Upper lobe of left lung (tissue), 6 donors: ENCODE measurements at regions not wholly inside any gene's neighbourhood (a gene's known extent, or its start where the extent isn't known, plus 50 kb on each side); places are given as distances from the start of the nearest gene placed in this dataset.

Source experiments
- ATAC-seq, 2 donors: fragments of 200-7000 bp; cut with Tn5 transposase; one replicate each; pipeline ENCODE4 v1.9.1; 2022; ENCODE audit warnings: mild to moderate bottlenecking in 2 of 2, moderate library complexity in 2 of 2; ENCODE audit not compliant: low FRiP score in 2 of 2
- DNase-seq, 2 donors: peaks; one replicate each; pipeline ENCODE4 v3.0.0-alpha.2; 2019 to 2020
- H3K27ac ChIP-seq, 4 donors: fragments of 200-600 bp; sonication (generic); one replicate each; pipeline ENCODE4 v1.5.1; 2016 to 2019
- H3K27me3 ChIP-seq, 4 donors: fragments of 200-600 bp; sonication (generic); one replicate each; pipeline ENCODE4 v1.5.1; 2017 to 2019
- H3K36me3 ChIP-seq, 4 donors: fragments of 200-600 bp; sonication (generic); one replicate each; pipeline ENCODE4 v1.5.1; 2016 to 2019
- H3K4me1 ChIP-seq, 4 donors: fragments of 200-600 bp; sonication (generic); one replicate each; pipeline ENCODE4 v1.5.1; 2018 to 2019
- H3K4me3 ChIP-seq, 4 donors: fragments of 200-600 bp; sonication (generic); one replicate each; pipeline ENCODE4 v1.5.1; 2017 to 2019; ENCODE audit warnings: mild to moderate bottlenecking in 2 of 4, moderate library complexity in 1 of 4
- H3K9me3 ChIP-seq, 4 donors: fragments of 200-600 bp; sonication (generic); one replicate each; pipeline ENCODE4 v1.5.1; 2018 to 2019
- CTCF ChIP-seq, 6 experiments: fragments of 450-650 bp in 4 of 6; fragments of 200-600 bp in 2 of 6; sonication (generic) in 2 of 6; IDR thresholded peaks; one replicate each; pipeline ENCODE4 v1.5.1; 2016 to 2019; ENCODE audit warnings: antibody characterized with exemption in 6 of 6
- EP300 ChIP-seq, 4 donors: sonication (generic); formaldehyde crosslinking; IDR thresholded peaks; one replicate each; pipeline ENCODE4 v1.5.1; 2017; ENCODE audit warnings: antibody characterized with exemption in 4 of 4, control low read depth in 2 of 4
- POLR2A ChIP-seq, 4 donors: fragments of 450-650 bp; IDR thresholded peaks; one replicate each; pipeline ENCODE4 v1.5.1; 2016 to 2017; ENCODE audit warnings: antibody characterized with exemption in 4 of 4, mild to moderate bottlenecking in 2 of 4
- POLR2AphosphoS5 ChIP-seq, 2 donors: sonication (generic); formaldehyde crosslinking; IDR thresholded peaks; one replicate each; pipeline ENCODE4 v1.5.1; 2017; ENCODE audit warnings: antibody characterized with exemption in 2 of 2
- WGBS, 2 donors: methylation state at CpG; one replicate each; pipeline ENCODE4 v1.1.5; 2017 to 2018; 5-methylcytosine and 5-hydroxymethylcytosine counted together
- donor health status: DM: no; HTN: no; CAD: no; lungs with moderate emphysema.
- donor health status: DM: no; HTN: yes; CAD: no; lungs with severe emphysema.

DNA sequence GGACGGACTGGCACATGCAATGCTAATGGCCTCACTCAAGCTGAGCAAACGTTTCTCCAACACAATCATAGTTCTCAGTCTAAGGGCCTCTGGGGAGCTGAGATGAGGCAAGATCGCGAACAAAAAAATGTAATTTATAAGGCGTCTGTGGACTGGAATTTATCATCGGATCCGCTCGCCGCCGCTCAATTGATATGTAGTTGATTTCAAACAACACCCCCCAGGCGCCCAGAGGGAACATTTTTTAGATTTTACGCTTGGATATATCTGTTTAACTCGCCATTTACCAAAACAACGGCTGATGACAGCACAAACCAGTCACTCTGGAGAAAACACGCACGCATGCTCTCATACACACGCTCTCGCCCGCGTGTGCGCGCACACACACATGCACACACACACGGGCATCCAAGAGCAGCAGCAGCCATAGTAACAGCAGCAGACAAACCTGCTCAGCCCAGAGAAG is 335.8 kb downstream of the SMAD2 start:
- 71 to 77% methylated on average over 23 of the region's 23 CpGs for WGBS, 2 donors
- no peaks in the 10 kb centered on the region for H3K9me3 ChIP-seq
- no peak for ATAC-seq

GRCh38 chr18:47593744-47594472 is 336.6 kb downstream of the SMAD2 start:
- TF ChIP-seq POLR2A (IDR thresholded peaks at IDR 0.05), result no peak
- no peak for TF ChIP-seq POLR2AphosphoS5 (IDR thresholded peaks at IDR 0.05)
- no peak for TF ChIP-seq EP300 (IDR thresholded peaks at IDR 0.05)
- TF ChIP-seq CTCF (IDR thresholded peaks at IDR 0.05), result no peak
- no peak overlapping the region for H3K4me3 ChIP-seq
- no peaks in the 10 kb centered on the region for H3K4me1 ChIP-seq
- peaks cover 0 to 3% (median 0%) of the 10 kb centered on the region in 4 donors for H3K27me3 ChIP-seq
- ATAC-seq (no peak), DNase-seq (no peak)
- 29 to 32% methylated on average over 13 of the region's 13 CpGs for WGBS, 2 donors
- no peaks in the 10 kb centered on the region for H3K36me3 ChIP-seq
- H3K9me3 ChIP-seq, result no peaks in the 10 kb centered on the region
- no peak overlapping the region for H3K27ac ChIP-seq

More for the DNA sequence above, 335.8 kb downstream of the SMAD2 start:
- DNase-seq, result peak in 1 of 2 donors; percentile 36
- Histone ChIP-seq H3K36me3 (no peaks in the 10 kb centered on the region), H3K27me3 (peaks cover 0 to 3% (median 0%) of the 10 kb centered on the region in 4 donors), H3K4me3 (no peak overlapping the region), H3K4me1 (no peaks in the 10 kb centered on the region), H3K27ac (no peak overlapping the region)
- TF ChIP-seq EP300 (IDR thresholded peaks at IDR 0.05) (no peak), POLR2AphosphoS5 (IDR thresholded peaks at IDR 0.05) (no peak), POLR2A (IDR thresholded peaks at IDR 0.05) (no peak), CTCF (IDR thresholded peaks at IDR 0.05) (no peak)

- WGBS, 2 donors, result 79 to 89% methylated on average over 2 of the region's 3 CpGs
- ATAC-seq, result no peak
- no peak for DNase-seq
- H3K4me1 ChIP-seq, result no peaks in the 10 kb centered on the region
- TF ChIP-seq EP300 (IDR thresholded peaks at IDR 0.05) (no peak), CTCF (IDR thresholded peaks at IDR 0.05) (no peak), POLR2A (IDR thresholded peaks at IDR 0.05) (no peak), POLR2AphosphoS5 (IDR thresholded peaks at IDR 0.05) (no peak)
- no peak overlapping the region for H3K4me3 ChIP-seq
- H3K9me3 ChIP-seq, result no peaks in the 10 kb centered on the region
- H3K27ac ChIP-seq, result no peak overlapping the region
- H3K36me3 ChIP-seq, result no peaks in the 10 kb centered on the region
- peaks cover 0 to 3% (median 0%) of the 10 kb centered on the region in 4 donors for H3K27me3 ChIP-seq
Observed at GRCh38 chr18:47591429-47591828, 339.0 kb downstream of the SMAD2 start.

GRCh38 chr18:47587587-47587986 is 336.1 kb upstream of the SKOR2 start:
- ATAC-seq (no peak), DNase-seq (no peak)
- Histone ChIP-seq H3K27ac (no peak overlapping the region), H3K4me3 (no peak overlapping the region), H3K27me3 (no peaks in the 10 kb centered on the region), H3K9me3 (no peaks in the 10 kb centered on the region), H3K4me1 (no peaks in the 10 kb centered on the region), H3K36me3 (no peaks in the 10 kb centered on the region)
- 58 to 81% methylated on average over 2 of the region's 2 CpGs for WGBS, 2 donors
- TF ChIP-seq POLR2A (IDR thresholded peaks at IDR 0.05) (no peak), CTCF (IDR thresholded peaks at IDR 0.05) (no peak), POLR2AphosphoS5 (IDR thresholded peaks at IDR 0.05) (no peak), EP300 (IDR thresholded peaks at IDR 0.05) (no peak)
